Astrocyte (in vitro differentiated cells and primary cell): ENCODE measurements at regions not wholly inside any gene's neighbourhood (a gene's known extent, or its start where the extent isn't known, plus 50 kb on each side); places are given as distances from the start of the nearest gene placed in this dataset.

Experiments
- DNase-seq: peaks from one replicate; pipeline ENCODE4 v3.0.0-alpha.2; 2010; ENCODE audit warnings: low read depth
- FAIRE-seq: peaks from 2 replicates; lab custom pipeline; 2011; peaks lifted over from hg19 to GRCh38; lab: Jason Lieb, UNC
- H2AFZ ChIP-seq: 2 replicates; pipeline ENCODE4 v1.6.0; 2012; ENCODE audit warnings: low read depth, low read length, inconsistent platforms
- H3K27ac ChIP-seq: 2 replicates; pipeline ENCODE4 v1.5.1; 2011; ENCODE audit warnings: low read depth, low read length, inconsistent platforms
- H3K27me3 ChIP-seq: 2 replicates; pipeline ENCODE4 v1.6.0; 2011; ENCODE audit warnings: low read length, inconsistent platforms; ENCODE audit not compliant: insufficient read depth
- H3K36me3 ChIP-seq: 2 replicates; pipeline ENCODE4 v1.5.1; 2011; ENCODE audit warnings: low read length, inconsistent platforms; ENCODE audit not compliant: insufficient read depth
- H3K4me1 ChIP-seq: 2 replicates; pipeline ENCODE4 v1.5.1; 2011; ENCODE audit warnings: low read length, inconsistent platforms; ENCODE audit not compliant: insufficient read depth
- H3K4me2 ChIP-seq: 2 replicates; pipeline ENCODE4 v1.6.0; 2012; ENCODE audit warnings: low read length, inconsistent platforms
- H3K4me3 ChIP-seq: 2 replicates; pipeline ENCODE4 v1.5.1; 2011; ENCODE audit warnings: low read depth, mild to moderate bottlenecking, low read length, inconsistent platforms; ENCODE audit not compliant: insufficient read depth
- H3K79me2 ChIP-seq: 2 replicates; pipeline ENCODE4 v1.6.0; 2012; ENCODE audit warnings: mild to moderate bottlenecking, low read length, inconsistent platforms; ENCODE audit not compliant: insufficient read depth
- H3K9ac ChIP-seq: 2 replicates; pipeline ENCODE4 v1.6.0; 2012; ENCODE audit warnings: mild to moderate bottlenecking, low read length, inconsistent platforms
- H3K9me3 ChIP-seq: 2 replicates; pipeline ENCODE4 v1.5.1; 2012; ENCODE audit warnings: low read depth, mild to moderate bottlenecking, low read length, inconsistent platforms; ENCODE audit not compliant: insufficient read depth
- H4K20me1 ChIP-seq: 2 replicates; pipeline ENCODE4 v1.6.0; 2012; ENCODE audit warnings: low read length, inconsistent platforms; ENCODE audit not compliant: insufficient read depth
- H3K27ac Mint-ChIP-seq: one replicate; pipeline ENCODE4 v1.8.0; 2021; ENCODE audit warnings: mild to moderate bottlenecking, mixed read lengths; ENCODE audit not compliant: unreplicated experiment
- H3K27me3 Mint-ChIP-seq: one replicate; pipeline ENCODE4 v1.8.0; 2021; ENCODE audit warnings: low read depth, mixed read lengths; ENCODE audit not compliant: unreplicated experiment
- H3K36me3 Mint-ChIP-seq: one replicate; pipeline ENCODE4 v1.8.0; 2021; ENCODE audit warnings: low read depth, mixed read lengths; ENCODE audit not compliant: unreplicated experiment
- H3K4me1 Mint-ChIP-seq: one replicate; pipeline ENCODE4 v1.8.0; 2021; ENCODE audit warnings: low read depth, mixed read lengths; ENCODE audit not compliant: unreplicated experiment
- H3K4me3 Mint-ChIP-seq: one replicate; pipeline ENCODE4 v1.8.0; 2021; ENCODE audit warnings: mild to moderate bottlenecking, moderate library complexity, mixed read lengths; ENCODE audit not compliant: unreplicated experiment
- H3K9me3 Mint-ChIP-seq: one replicate; pipeline ENCODE4 v1.8.0; 2021; ENCODE audit warnings: mild to moderate bottlenecking, mixed read lengths; ENCODE audit not compliant: unreplicated experiment
- EZH2 ChIP-seq: IDR thresholded peaks from 2 replicates; pipeline ENCODE4 v1.6.1; 2012; ENCODE audit warnings: mild to moderate bottlenecking, low read length, inconsistent platforms; ENCODE audit not compliant: insufficient read depth
- TF ChIP-seq, protein P1 (sequence below): IDR thresholded peaks from 2 replicates; pipeline ENCODE4 v1.5.1; 2011; ENCODE audit warnings: low read depth, mild to moderate bottlenecking, inconsistent platforms, low read length, moderate library complexity; ENCODE audit not compliant: insufficient read depth

- H3K9me3 ChIP-seq = no peaks in the 10 kb centered on the region
- Mint-ChIP-seq H3K36me3 (no peaks in the 10 kb centered on the region), H3K4me3 (no peak overlapping the region), H3K4me1 (no peaks in the 10 kb centered on the region), H3K9me3 (no peaks in the 10 kb centered on the region), H3K27ac (no peak overlapping the region), H3K27me3 (peaks cover 13% of the 10 kb centered on the region)
- H3K4me2 ChIP-seq = no peak overlapping the region
- no peaks in the 10 kb centered on the region for H3K79me2 ChIP-seq
- no peaks in the 10 kb centered on the region for H3K27me3 ChIP-seq
- FAIRE-seq = no peak
- H2AFZ ChIP-seq = no peak overlapping the region
- H3K4me1 ChIP-seq = peaks cover 4% of the 10 kb centered on the region
- H3K27ac ChIP-seq = no peak overlapping the region
- no peak overlapping the region for H3K4me3 ChIP-seq
- DNase-seq = no peak
- no peaks in the 10 kb centered on the region for H4K20me1 ChIP-seq
- no peak overlapping the region for H3K9ac ChIP-seq
- TF ChIP-seq EZH2 = no peak
- TF ChIP-seq, protein P1, sequence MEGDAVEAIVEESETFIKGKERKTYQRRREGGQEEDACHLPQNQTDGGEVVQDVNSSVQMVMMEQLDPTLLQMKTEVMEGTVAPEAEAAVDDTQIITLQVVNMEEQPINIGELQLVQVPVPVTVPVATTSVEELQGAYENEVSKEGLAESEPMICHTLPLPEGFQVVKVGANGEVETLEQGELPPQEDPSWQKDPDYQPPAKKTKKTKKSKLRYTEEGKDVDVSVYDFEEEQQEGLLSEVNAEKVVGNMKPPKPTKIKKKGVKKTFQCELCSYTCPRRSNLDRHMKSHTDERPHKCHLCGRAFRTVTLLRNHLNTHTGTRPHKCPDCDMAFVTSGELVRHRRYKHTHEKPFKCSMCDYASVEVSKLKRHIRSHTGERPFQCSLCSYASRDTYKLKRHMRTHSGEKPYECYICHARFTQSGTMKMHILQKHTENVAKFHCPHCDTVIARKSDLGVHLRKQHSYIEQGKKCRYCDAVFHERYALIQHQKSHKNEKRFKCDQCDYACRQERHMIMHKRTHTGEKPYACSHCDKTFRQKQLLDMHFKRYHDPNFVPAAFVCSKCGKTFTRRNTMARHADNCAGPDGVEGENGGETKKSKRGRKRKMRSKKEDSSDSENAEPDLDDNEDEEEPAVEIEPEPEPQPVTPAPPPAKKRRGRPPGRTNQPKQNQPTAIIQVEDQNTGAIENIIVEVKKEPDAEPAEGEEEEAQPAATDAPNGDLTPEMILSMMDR = no peak
- H3K36me3 ChIP-seq = no peaks in the 10 kb centered on the region
Observed at GRCh38 chr9:119559056-119559455, 189.8 kb upstream of the BRINP1 start.

DNA sequence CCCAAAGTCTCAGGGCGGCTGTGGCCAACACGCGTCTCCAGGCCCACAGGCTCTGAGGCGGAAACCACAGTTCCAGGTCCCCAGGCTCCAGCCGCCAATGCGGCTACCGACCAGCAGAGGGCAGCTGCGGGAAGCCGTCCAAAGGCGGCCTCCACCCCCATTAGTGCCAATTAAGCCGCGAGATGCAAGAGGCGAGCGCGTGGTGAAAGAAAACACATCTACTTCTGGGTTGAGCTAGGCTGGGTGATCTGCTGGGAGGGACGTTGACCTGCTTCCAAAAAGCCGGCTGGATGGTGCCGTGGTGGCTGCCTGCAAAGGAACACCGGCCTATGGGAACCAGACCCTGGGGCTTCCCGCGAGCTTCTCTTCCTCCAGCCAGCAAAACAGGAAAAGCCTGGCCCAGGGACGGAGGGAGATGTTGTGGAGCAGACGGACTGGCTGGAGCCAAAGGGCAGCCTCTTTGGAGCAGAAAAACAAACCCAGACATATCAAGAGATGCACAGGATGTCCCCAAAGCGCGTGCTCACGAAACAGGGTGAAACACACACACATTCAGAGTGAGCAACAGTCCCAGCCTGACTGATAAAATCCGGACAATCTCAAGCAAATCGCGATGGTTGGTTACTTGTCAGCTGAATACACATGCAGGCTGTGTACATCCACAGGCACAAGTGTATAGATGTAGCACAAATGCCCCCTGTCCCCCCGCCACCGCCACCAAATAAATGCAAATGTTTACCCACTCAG lies 187.1 kb upstream of the BRINP1 start:
- peak overlapping the region; percentile 20 for H3K9ac ChIP-seq
- H3K4me1 ChIP-seq = peaks cover 4% of the 10 kb centered on the region
- H3K4me3 ChIP-seq = peak overlapping the region; percentile 42
- Mint-ChIP-seq H3K27me3 (peaks cover 13% of the 10 kb centered on the region), H3K9me3 (no peaks in the 10 kb centered on the region), H3K36me3 (no peaks in the 10 kb centered on the region), H3K4me1 (no peaks in the 10 kb centered on the region), H3K4me3 (peak overlapping the region; percentile 79), H3K27ac (no peak overlapping the region)
- peak overlapping the region; percentile 88 for H2AFZ ChIP-seq
- TF ChIP-seq EZH2 = no peak
- TF ChIP-seq, protein P1 = peak; percentile 76
- H3K27me3 ChIP-seq = no peaks in the 10 kb centered on the region
- H3K36me3 ChIP-seq = no peaks in the 10 kb centered on the region
- no peak for FAIRE-seq
- no peaks in the 10 kb centered on the region for H3K9me3 ChIP-seq
- H3K79me2 ChIP-seq = no peaks in the 10 kb centered on the region
- no peaks in the 10 kb centered on the region for H4K20me1 ChIP-seq
- peak overlapping the region; percentile 79 for H3K4me2 ChIP-seq
- DNase-seq = peak; percentile 24
- no peak overlapping the region for H3K27ac ChIP-seq

DNA sequence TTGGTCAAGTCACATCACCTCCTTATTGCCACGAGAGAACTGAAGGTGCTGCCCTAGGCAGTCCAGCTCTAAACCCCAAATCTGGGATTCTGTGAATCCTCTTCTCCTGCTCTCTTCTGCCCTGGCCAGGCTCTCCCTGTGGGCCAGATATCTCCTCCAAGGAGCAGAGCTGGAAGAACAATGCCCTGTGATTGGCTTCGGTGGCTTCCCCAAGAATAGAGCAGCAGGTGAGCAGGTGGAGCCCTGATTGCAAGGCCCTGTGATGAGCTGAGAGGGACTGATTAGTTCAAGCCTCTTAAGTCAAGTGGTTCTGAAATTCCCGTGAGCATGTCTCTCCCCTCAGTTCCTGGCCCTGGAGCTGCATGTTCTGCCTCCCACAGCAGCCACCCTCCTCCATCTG lies 175.3 kb upstream of the BRINP1 start:
- Mint-ChIP-seq H3K4me1 (no peaks in the 10 kb centered on the region), H3K4me3 (no peak overlapping the region), H3K9me3 (peaks cover 4% of the 10 kb centered on the region), H3K27ac (no peak overlapping the region), H3K36me3 (no peaks in the 10 kb centered on the region), H3K27me3 (no peaks in the 10 kb centered on the region)
- no peak overlapping the region for H3K9ac ChIP-seq
- H3K27me3 ChIP-seq = no peaks in the 10 kb centered on the region
- no peaks in the 10 kb centered on the region for H3K36me3 ChIP-seq
- no peak overlapping the region for H3K27ac ChIP-seq
- H2AFZ ChIP-seq = no peak overlapping the region
- no peaks in the 10 kb centered on the region for H4K20me1 ChIP-seq
- no peaks in the 10 kb centered on the region for H3K9me3 ChIP-seq
- H3K4me3 ChIP-seq = no peak overlapping the region
- no peak overlapping the region for H3K4me2 ChIP-seq
- H3K4me1 ChIP-seq = no peaks in the 10 kb centered on the region
- no peak for FAIRE-seq
- no peak for TF ChIP-seq EZH2
- TF ChIP-seq, protein P1 = no peak
- DNase-seq = no peak
- no peaks in the 10 kb centered on the region for H3K79me2 ChIP-seq
